Stimulated activated CD4-positive, alpha-beta T cell treated with anti-CD3 and anti-CD28 coated beads, Interleukin-15, amount 100 ng/mL, for 24 hours (primary cell): ENCODE measurements at regions not wholly inside any gene's neighbourhood (a gene's known extent, or its start where the extent isn't known, plus 50 kb on each side); places are given as distances from the start of the nearest gene placed in this dataset.

ENCODE experiments used
- DNase-seq: peaks from one replicate; pipeline ENCODE4 v3.0.0-alpha.2; 2020

GRCh38 chr12:84594157-84594556 is 318.4 kb downstream of the SLC6A15 start:
- no peak for DNase-seq

GRCh38 chr12:84585776-84586395 is 326.7 kb downstream of the SLC6A15 start:
- no peak for DNase-seq

GRCh38 chr12:84572196-84572595 is 340.4 kb downstream of the SLC6A15 start:
- DNase-seq: no peak

GRCh38 chr12:84562331-84562730 is 350.3 kb downstream of the SLC6A15 start:
- no peak for DNase-seq

GRCh38 chr12:84561351-84561750 is 351.2 kb downstream of the SLC6A15 start:
- DNase-seq: no peak

GRCh38 chr12:84554199-84554723 is 358.3 kb downstream of the SLC6A15 start:
- DNase-seq: no peak

GRCh38 chr12:84553331-84554117 is 359.1 kb downstream of the SLC6A15 start:
- no peak for DNase-seq

GRCh38 chr12:84551373-84551772 is 361.2 kb downstream of the SLC6A15 start:
- no peak for DNase-seq

GRCh38 chr12:84550518-84550917 is 362.1 kb downstream of the SLC6A15 start:
- DNase-seq: no peak

- no peak for DNase-seq
Observed at GRCh38 chr12:84542289-84542688, 370.3 kb downstream of the SLC6A15 start.

- no peak for DNase-seq
Observed at GRCh38 chr12:84537666-84538065, 374.9 kb downstream of the SLC6A15 start.

- DNase-seq: no peak
Observed at GRCh38 chr12:84512751-84513150, 399.8 kb downstream of the SLC6A15 start.

GRCh38 chr12:84508851-84509260 is 403.7 kb downstream of the SLC6A15 start:
- no peak for DNase-seq

GRCh38 chr12:84507956-84508850 is 404.4 kb downstream of the SLC6A15 start:
- no peak for DNase-seq

GRCh38 chr12:84506282-84506681 is 406.3 kb downstream of the SLC6A15 start:
- no peak for DNase-seq

- peak; percentile 11 for DNase-seq
Observed at GRCh38 chr12:84502907-84503787, 409.5 kb downstream of the SLC6A15 start.

- no peak for DNase-seq
Observed at GRCh38 chr12:84502180-84502860, 410.3 kb downstream of the SLC6A15 start.

GRCh38 chr12:84497819-84498218 is 414.8 kb downstream of the SLC6A15 start:
- DNase-seq: peak; percentile 18

GRCh38 chr12:84495711-84496110 is 416.9 kb downstream of the SLC6A15 start:
- no peak for DNase-seq

- no peak for DNase-seq
Observed at GRCh38 chr12:84492351-84492883, 420.2 kb downstream of the SLC6A15 start.

GRCh38 chr12:84484798-84485197 is 427.8 kb downstream of the SLC6A15 start:
- DNase-seq: no peak
